ENCODE measurements at regions not wholly inside any gene's neighbourhood (a gene's known extent, or its start where the extent isn't known, plus 50 kb on each side); places are given as distances from the start of the nearest gene placed in this dataset.

DNA sequence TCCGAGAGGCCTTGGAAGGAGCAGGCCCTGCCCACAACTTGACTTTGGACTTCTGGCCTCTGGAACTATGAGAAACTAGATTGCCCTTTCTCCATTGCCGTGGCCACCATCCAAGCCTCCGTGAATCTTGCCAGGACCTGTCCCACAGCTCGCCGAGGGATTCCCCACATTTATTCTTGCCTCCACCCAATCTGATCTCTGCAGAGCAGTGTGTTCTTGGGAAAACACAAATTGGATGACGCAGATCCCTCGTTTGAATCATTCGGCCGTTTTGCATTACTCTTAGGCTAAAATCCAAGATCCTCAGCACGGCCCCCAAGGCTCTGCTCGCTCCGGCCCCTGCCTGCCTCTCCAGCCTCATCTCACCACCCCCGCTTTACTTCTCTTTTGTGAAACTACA, 364.2 kb downstream of the ZNF516 start:
- H3K27ac ChIP-seq: no peak overlapping the region
- no peaks in the 10 kb centered on the region for H3K4me1 ChIP-seq
- no peaks in the 10 kb centered on the region for H3K9me3 ChIP-seq
- no peaks in the 10 kb centered on the region for H3K27me3 ChIP-seq
- intact Hi-C loops (cut with DNase I): no loop called here
- H3K4me3 ChIP-seq: no peak overlapping the region
- no peak for DNase-seq (ENCODE audit: low spot score in 2 of 2)
- TF ChIP-seq, protein P1, sequence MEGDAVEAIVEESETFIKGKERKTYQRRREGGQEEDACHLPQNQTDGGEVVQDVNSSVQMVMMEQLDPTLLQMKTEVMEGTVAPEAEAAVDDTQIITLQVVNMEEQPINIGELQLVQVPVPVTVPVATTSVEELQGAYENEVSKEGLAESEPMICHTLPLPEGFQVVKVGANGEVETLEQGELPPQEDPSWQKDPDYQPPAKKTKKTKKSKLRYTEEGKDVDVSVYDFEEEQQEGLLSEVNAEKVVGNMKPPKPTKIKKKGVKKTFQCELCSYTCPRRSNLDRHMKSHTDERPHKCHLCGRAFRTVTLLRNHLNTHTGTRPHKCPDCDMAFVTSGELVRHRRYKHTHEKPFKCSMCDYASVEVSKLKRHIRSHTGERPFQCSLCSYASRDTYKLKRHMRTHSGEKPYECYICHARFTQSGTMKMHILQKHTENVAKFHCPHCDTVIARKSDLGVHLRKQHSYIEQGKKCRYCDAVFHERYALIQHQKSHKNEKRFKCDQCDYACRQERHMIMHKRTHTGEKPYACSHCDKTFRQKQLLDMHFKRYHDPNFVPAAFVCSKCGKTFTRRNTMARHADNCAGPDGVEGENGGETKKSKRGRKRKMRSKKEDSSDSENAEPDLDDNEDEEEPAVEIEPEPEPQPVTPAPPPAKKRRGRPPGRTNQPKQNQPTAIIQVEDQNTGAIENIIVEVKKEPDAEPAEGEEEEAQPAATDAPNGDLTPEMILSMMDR (IDR thresholded peaks at IDR 0.05): no peak
- H3K36me3 ChIP-seq: no peaks in the 10 kb centered on the region

DNA sequence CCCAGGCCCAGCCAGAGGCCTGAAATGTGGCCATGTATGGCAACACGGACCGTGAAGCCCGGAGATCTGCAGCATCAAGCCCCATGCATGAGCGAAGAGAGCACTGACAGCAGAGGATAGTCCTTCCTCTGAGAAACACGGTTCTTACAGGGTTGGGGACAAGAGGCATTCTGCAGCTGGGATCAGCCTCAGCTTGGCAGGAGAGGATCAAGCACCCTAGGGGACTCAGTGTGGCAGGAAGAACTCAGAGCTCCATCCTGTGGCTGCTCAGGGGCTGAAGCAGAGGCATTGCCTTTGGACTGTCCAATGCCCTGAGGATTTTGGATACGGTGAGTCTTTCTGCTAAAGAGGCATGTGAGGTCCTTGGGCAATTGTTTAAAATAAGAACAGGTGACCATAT, 368.7 kb downstream of the ZNF516 start:
- Histone ChIP-seq H3K36me3 (no peaks in the 10 kb centered on the region), H3K9me3 (no peaks in the 10 kb centered on the region), H3K4me1 (no peaks in the 10 kb centered on the region), H3K4me3 (no peak overlapping the region), H3K27me3 (no peaks in the 10 kb centered on the region), H3K27ac (no peak overlapping the region)
- TF ChIP-seq, protein P1 (IDR thresholded peaks at IDR 0.05): no peak
- intact Hi-C loops (cut with DNase I): no loop called here
- DNase-seq (ENCODE audit: low spot score in 2 of 2): no peak

DNA sequence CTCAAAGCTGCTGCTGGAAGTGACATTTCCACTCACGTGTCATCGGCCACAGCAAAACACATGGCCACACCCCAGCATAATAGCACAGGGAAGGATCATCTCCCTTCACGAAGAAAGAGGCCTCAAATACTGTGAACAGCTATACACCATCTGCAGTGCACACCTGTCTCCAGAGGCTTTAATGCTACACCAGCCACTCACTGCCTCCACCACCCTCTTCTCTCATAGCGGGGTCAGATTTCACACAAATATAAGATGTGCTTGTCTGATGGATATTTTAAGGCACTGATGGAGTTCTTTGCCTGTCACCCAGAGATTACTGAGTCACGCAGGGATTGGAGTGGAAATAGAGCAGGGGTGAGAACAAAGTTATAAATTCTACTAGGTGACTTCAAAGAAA, 374.0 kb downstream of the ZNF516 start:
- TF ChIP-seq, protein P1 (IDR thresholded peaks at IDR 0.05): no peak
- Histone ChIP-seq H3K4me1 (no peaks in the 10 kb centered on the region), H3K27me3 (no peaks in the 10 kb centered on the region), H3K27ac (no peak overlapping the region), H3K36me3 (no peaks in the 10 kb centered on the region), H3K4me3 (no peak overlapping the region), H3K9me3 (no peaks in the 10 kb centered on the region)
- no peak for DNase-seq (ENCODE audit: low spot score in 2 of 2)
- intact Hi-C loops (cut with DNase I): no loop called here

DNA sequence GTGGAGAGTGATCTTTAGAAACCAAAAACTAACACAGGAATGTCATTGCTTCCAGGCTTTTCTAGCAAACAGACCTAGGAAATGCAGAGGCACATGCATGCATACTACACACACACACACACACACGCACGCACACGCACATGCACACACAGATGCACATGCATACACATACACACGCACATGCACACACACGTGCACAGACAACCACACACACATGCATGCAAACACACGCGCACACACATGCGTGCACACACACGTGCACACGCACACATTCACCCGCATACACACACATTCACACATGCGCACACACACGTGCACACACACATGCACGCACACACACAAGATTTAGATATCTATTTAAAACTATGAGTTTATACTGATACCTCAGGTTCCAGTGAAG, 379.5 kb downstream of the ZNF516 start:
- no peaks in the 10 kb centered on the region for H3K4me1 ChIP-seq
- no peak overlapping the region for H3K4me3 ChIP-seq
- no peak for DNase-seq (ENCODE audit: low spot score in 2 of 2)
- TF ChIP-seq, protein P1 (IDR thresholded peaks at IDR 0.05): no peak
- no peaks in the 10 kb centered on the region for H3K9me3 ChIP-seq
- H3K27me3 ChIP-seq: no peaks in the 10 kb centered on the region
- H3K36me3 ChIP-seq: no peaks in the 10 kb centered on the region
- no peak overlapping the region for H3K27ac ChIP-seq
- intact Hi-C loops (cut with DNase I): no loop called here

DNA sequence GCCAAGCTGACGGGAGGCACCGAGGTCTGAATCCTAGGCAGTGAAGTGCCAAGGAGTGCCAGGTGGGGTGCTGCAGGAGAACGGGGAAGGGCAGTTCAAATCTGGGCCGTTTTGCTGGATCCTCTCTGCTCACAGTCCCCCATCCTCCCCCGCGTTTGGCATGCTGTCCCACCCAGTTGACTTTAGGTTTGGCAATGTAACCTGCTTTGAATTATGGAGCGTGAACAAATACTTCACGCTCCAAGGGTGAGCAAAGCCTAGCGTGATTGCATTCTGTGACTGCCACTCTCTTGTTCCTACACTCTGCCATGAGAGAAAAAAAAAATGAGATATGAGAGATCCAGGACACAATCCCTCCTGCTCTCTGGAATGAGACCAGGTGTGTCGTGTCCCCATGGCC, 381.9 kb downstream of the ZNF516 start:
- Histone ChIP-seq H3K27me3 (no peaks in the 10 kb centered on the region), H3K27ac (no peak overlapping the region), H3K4me3 (no peak overlapping the region), H3K9me3 (no peaks in the 10 kb centered on the region), H3K4me1 (no peaks in the 10 kb centered on the region), H3K36me3 (no peaks in the 10 kb centered on the region)
- no peak for DNase-seq (ENCODE audit: low spot score in 2 of 2)
- intact Hi-C loops (cut with DNase I): no loop called here
- TF ChIP-seq, protein P1 (IDR thresholded peaks at IDR 0.05): no peak

DNA sequence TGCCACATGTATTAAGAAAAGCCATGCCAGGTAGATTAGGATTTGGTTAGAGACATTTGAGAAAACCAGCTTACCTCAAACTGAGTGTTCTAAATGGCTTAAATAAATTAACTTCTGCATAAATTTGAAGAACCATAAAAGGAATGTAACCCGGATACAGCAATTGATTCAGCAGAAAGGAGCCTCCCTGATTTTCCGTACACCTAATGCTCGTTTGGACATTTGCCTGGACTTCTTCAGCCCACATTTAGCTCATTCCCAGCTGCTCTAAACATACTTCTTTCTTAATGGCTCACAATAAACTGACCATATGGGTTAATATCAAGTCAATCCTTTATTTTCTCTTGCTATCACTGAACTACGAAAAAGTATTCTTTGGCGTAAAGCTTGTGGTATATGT, 392.4 kb downstream of the ZNF516 start:
- H3K36me3 ChIP-seq: no peaks in the 10 kb centered on the region
- no peaks in the 10 kb centered on the region for H3K4me1 ChIP-seq
- intact Hi-C loops (cut with DNase I): no loop called here
- DNase-seq (ENCODE audit: low spot score in 2 of 2): no peak
- H3K4me3 ChIP-seq: no peak overlapping the region
- TF ChIP-seq, protein P1 (IDR thresholded peaks at IDR 0.05): no peak
- H3K9me3 ChIP-seq: peaks cover 0 to 15% of the 10 kb centered on the region in 2 donors
- no peak overlapping the region for H3K27ac ChIP-seq
- no peaks in the 10 kb centered on the region for H3K27me3 ChIP-seq

Measured in ascending aorta (tissue), 2 donors.